SK-N-SH (cell line): ENCODE measurements at regions not wholly inside any gene's neighbourhood (a gene's known extent, or its start where the extent isn't known, plus 50 kb on each side); places are given as distances from the start of the nearest gene placed in this dataset.

ENCODE experiments used
- CTCF ChIP-seq: fragments of 200-600 bp; sonication (generic); IDR thresholded peaks from 2 replicates; pipeline ENCODE4 v1.6.1; 2017; ENCODE audit warnings: antibody characterized with exemption, mild to moderate bottlenecking, moderate library complexity
- EP300 ChIP-seq, 2 experiments: IDR thresholded peaks; 2 replicates each; pipeline versions ENCODE4 v1.4.0 to v1.6.1; 2012; ENCODE audit warnings: borderline replicate concordance in 1 of 2, low read depth in 1 of 2, low read length in 1 of 2
- EZH2phosphoT487 ChIP-seq: fragments of 200-600 bp; sonication (generic); IDR thresholded peaks from 2 replicates; pipeline ENCODE4 v1.6.1; 2017; ENCODE audit warnings: low read depth, mixed run types, mild to moderate bottlenecking, antibody characterized with exemption, moderate library complexity, borderline replicate concordance
- FOXM1 ChIP-seq: IDR thresholded peaks from 2 replicates; pipeline ENCODE4 v1.4.0; 2012; ENCODE audit warnings: low read depth, mild to moderate bottlenecking
- MAX ChIP-seq: IDR thresholded peaks from 2 replicates; pipeline ENCODE4 v1.4.0; 2012; ENCODE audit warnings: low read depth
- NFIC ChIP-seq: IDR thresholded peaks from 2 replicates; pipeline ENCODE4 v1.4.0; 2012; ENCODE audit warnings: borderline replicate concordance
- POLR2AphosphoS5 ChIP-seq: IDR thresholded peaks from 2 replicates; pipeline ENCODE4 v1.6.1; 2012; ENCODE audit warnings: low read depth, low read length

GRCh38 chr7:12007576-12007975, 175.6 kb upstream of the THSD7A start:
- TF ChIP-seq CTCF (no peak), EP300 (IDR thresholded peaks at IDR 0.05; ENCODE audit: borderline replicate concordance in 1 of 2, low read depth in 1 of 2, low read length in 1 of 2) (no peak), NFIC (no peak), POLR2AphosphoS5 (no peak), MAX (no peak), EZH2phosphoT487 (no peak), FOXM1 (no peak)
